ENCODE measurements at regions not wholly inside any gene's neighbourhood (a gene's known extent, or its start where the extent isn't known, plus 50 kb on each side); places are given as distances from the start of the nearest gene placed in this dataset.

DNA sequence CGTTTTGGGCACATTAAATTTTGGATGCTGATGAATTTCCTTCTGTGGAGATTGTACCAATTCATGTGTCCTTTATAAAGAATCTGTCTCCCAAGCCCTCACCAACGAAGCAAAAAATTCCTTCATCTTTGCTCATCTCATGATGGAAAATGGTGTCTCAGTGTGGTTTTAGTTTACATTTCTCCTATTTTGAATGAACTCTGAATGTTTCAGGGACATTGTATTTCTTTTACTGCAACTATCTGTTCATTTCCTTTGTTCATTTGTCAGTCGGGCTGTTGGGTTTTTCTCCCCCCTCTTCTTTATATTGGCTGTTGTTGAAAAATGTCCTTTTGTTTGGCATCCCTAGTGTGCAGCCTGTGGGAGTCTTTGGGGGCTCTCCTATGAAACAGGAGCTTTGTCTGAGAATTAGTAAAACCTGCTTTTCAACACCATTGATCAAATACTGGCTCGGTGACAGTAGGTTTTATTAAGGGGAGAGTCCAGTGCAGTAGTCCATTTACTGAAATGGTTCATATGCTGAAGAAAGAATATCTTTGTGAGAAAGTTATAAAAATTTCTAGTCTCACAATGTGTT lies 91.3 kb upstream of the C1QTNF9B start:
- Histone ChIP-seq H3K79me2 (ENCODE audit: insufficient read depth, low read length) (no peaks in the 10 kb centered on the region), H3K23ac (ENCODE audit: insufficient read length, low read depth, low read length) (no peak overlapping the region), H3K79me1 (ENCODE audit: insufficient read depth, low read depth, low read length, poor library complexity, severe bottlenecking) (no peaks in the 10 kb centered on the region), H2BK15ac (ENCODE audit: low read depth, low read length) (no peak overlapping the region), H3K18ac (ENCODE audit: insufficient read length, low read depth, low read length) (no peak overlapping the region), H4K8ac (replicated peaks; ENCODE audit: insufficient read length, low read depth, low read length) (no peak overlapping the region), H2BK20ac (ENCODE audit: low read depth, low read length, poor library complexity, severe bottlenecking) (no peak overlapping the region), H3K9ac (ENCODE audit: extremely low read depth, insufficient read length, low read length) (no peak overlapping the region), H3K9me3 (ENCODE audit: control insufficient read depth, low read depth, low read length) (no peaks in the 10 kb centered on the region), H2BK12ac (ENCODE audit: insufficient read length, low read depth, low read length) (no peak overlapping the region), H3K23me2 (ENCODE audit: insufficient read length, low read depth, low read length, poor library complexity, severe bottlenecking) (no peaks in the 10 kb centered on the region), H3T11ph (ENCODE audit: low read length) (no peak overlapping the region), H2AFZ (ENCODE audit: low read length) (no peak overlapping the region), H3K14ac (ENCODE audit: insufficient read depth, low read length) (no peak overlapping the region), H3K4me1 (ENCODE audit: insufficient read depth, low read length) (no peaks in the 10 kb centered on the region), H2BK5ac (ENCODE audit: insufficient read length, low read length) (no peak overlapping the region), H2AK5ac (ENCODE audit: insufficient read length, low read length) (no peak overlapping the region), H3K27ac (ENCODE audit: insufficient read length, low read depth, low read length) (no peak overlapping the region), H4K5ac (ENCODE audit: insufficient read length, low read depth, low read length) (no peak overlapping the region), H2BK120ac (ENCODE audit: low read depth, low read length, poor library complexity, severe bottlenecking) (no peak overlapping the region), H4K20me1 (ENCODE audit: control insufficient read depth, insufficient read depth, insufficient read length) (no peaks in the 10 kb centered on the region), H3K4ac (ENCODE audit: low read depth, low read length) (no peak overlapping the region), H3K4me2 (ENCODE audit: insufficient read depth, insufficient read length, low read length) (no peak overlapping the region), H4K91ac (ENCODE audit: insufficient read length, low read depth, low read length) (no peak overlapping the region), H3K27me3 (ENCODE audit: insufficient read depth, low read length) (no peaks in the 10 kb centered on the region), H3K56ac (ENCODE audit: insufficient read length, low read depth, low read length) (no peak overlapping the region)
- H3K9me3 Mint-ChIP-seq, result no peaks in the 10 kb centered on the region
- no peak for DNase-seq
- TF ChIP-seq, protein P1, sequence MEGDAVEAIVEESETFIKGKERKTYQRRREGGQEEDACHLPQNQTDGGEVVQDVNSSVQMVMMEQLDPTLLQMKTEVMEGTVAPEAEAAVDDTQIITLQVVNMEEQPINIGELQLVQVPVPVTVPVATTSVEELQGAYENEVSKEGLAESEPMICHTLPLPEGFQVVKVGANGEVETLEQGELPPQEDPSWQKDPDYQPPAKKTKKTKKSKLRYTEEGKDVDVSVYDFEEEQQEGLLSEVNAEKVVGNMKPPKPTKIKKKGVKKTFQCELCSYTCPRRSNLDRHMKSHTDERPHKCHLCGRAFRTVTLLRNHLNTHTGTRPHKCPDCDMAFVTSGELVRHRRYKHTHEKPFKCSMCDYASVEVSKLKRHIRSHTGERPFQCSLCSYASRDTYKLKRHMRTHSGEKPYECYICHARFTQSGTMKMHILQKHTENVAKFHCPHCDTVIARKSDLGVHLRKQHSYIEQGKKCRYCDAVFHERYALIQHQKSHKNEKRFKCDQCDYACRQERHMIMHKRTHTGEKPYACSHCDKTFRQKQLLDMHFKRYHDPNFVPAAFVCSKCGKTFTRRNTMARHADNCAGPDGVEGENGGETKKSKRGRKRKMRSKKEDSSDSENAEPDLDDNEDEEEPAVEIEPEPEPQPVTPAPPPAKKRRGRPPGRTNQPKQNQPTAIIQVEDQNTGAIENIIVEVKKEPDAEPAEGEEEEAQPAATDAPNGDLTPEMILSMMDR (conservative IDR thresholded peaks at IDR 0.05), result no peak
- H3K4me3 Mint-ChIP-seq, result no peak overlapping the region
- H3K4me1 Mint-ChIP-seq, result 0 out of 4 replicates have a peak, but pooled peaks cover 0 to 3% of the 10 kb centered on the region in 2 experiments
- H3K27me3 Mint-ChIP-seq (ENCODE audit: low read depth), result peaks cover 12% of the 10 kb centered on the region
- no CpG with 5 or more reads among the region's 4 CpGs for WGBS (ENCODE audit: extremely low coverage, insufficient read length, low lambda C conversion rate)
- no peaks in the 10 kb centered on the region for H3K36me3 Mint-ChIP-seq (ENCODE audit: insufficient read depth in 1 of 3, low read depth in 3 of 3)
- H3K27ac Mint-ChIP-seq, result no peak overlapping the region
